HepG2 (cell line): ENCODE measurements at regions not wholly inside any gene's neighbourhood (a gene's known extent, or its start where the extent isn't known, plus 50 kb on each side); places are given as distances from the start of the nearest gene placed in this dataset.

Experiments used
- ATAC-seq: fragments of 200-7000 bp; cut with Tn5 transposase; 3 replicates; pipeline ENCODE4 v1.9.1; 2020; ENCODE audit warnings: mild to moderate bottlenecking, moderate library complexity
- BruUV-seq: library from RNA; stranded (reverse); fragments of 400-500 nt; replicated peaks from 2 replicates; lab custom pipeline; 2021; lab: Mats Ljungman, UMichigan
- CTCF ChIA-PET: fragments of 300-600 bp; formaldehyde crosslinking; extraction: SDS; loops from one replicate; lab custom pipeline; 2021; ENCODE audit warnings: low total read pairs, inconsistent platforms, low intra/inter-chr PET ratio; lab: Yijun Ruan, JAX
- POLR2A ChIA-PET: fragments of 350-600 bp; sonication (Branson Sonifier 250); formaldehyde crosslinking; loops from one replicate; lab custom pipeline; 2020; ENCODE audit warnings: antibody characterized with exemption, inconsistent platforms; lab: Yijun Ruan, JAX
- DNase-seq: peaks from one replicate; pipeline ENCODE4 v3.0.0-alpha.2; 2015; ENCODE audit warnings: low spot score
- FAIRE-seq: peaks from 3 replicates; lab custom pipeline; 2011; peaks lifted over from hg19 to GRCh38; lab: Jason Lieb, UNC
- H2AFZ ChIP-seq: one replicate; pipeline ENCODE4 v1.6.1; 2011; ENCODE audit warnings: low read length, inconsistent platforms
- H3K27ac ChIP-seq: fragments of 300-600 bp; 3 replicates; pipeline ENCODE4 v1.8.0; 2011; ENCODE audit warnings: mixed run types, mild to moderate bottlenecking, mixed read lengths, low read length, inconsistent platforms; ENCODE audit not compliant: insufficient read depth; ENCODE audit errors: extremely low read length
- H3K27me3 ChIP-seq, 2 experiments: fragments of 200-600 bp in 1 of 2; 2 replicates in 1 of 2; 3 replicates in 1 of 2; pipeline versions ENCODE4 v1.6.0 to v1.8.0; 2011; ENCODE audit warnings: low read length in 2 of 2, mild to moderate bottlenecking in 2 of 2, moderate library complexity in 2 of 2, inconsistent platforms in 1 of 2; ENCODE audit not compliant: insufficient read depth in 2 of 2, control insufficient read depth in 1 of 2
- H3K36me3 ChIP-seq, 2 experiments: fragments of 200-600 bp in 1 of 2; replicated peaks in 1 of 2; 2 replicates in 1 of 2; 3 replicates in 1 of 2; pipeline versions ENCODE4 v1.5.1 to v1.8.0; 2011; ENCODE audit warnings: low read length in 2 of 2, inconsistent platforms in 1 of 2; ENCODE audit not compliant: insufficient read depth in 2 of 2, control insufficient read depth in 1 of 2
- H3K4me1 ChIP-seq: 2 replicates; pipeline ENCODE4 v1.5.1; 2012; ENCODE audit warnings: low read length, inconsistent platforms; ENCODE audit not compliant: insufficient read depth
- H3K4me2 ChIP-seq: 2 replicates; pipeline ENCODE4 v1.6.0; 2011; ENCODE audit warnings: low read depth, low read length, inconsistent platforms
- H3K4me3 ChIP-seq, 3 experiments: fragments of 200-600 bp in 1 of 3; sonication (generic), shearing (Covaris generic) in 1 of 3; replicated peaks in 1 of 3; 2 replicates each; pipeline ENCODE4 v1.5.1; 2011 to 2016; ENCODE audit warnings: low read length in 3 of 3, inconsistent platforms in 2 of 3, low read depth in 2 of 3, mild to moderate bottlenecking in 2 of 3, control low read depth in 1 of 3, mixed read lengths in 1 of 3; ENCODE audit not compliant: insufficient read depth in 1 of 3
- H3K79me2 ChIP-seq: one replicate; pipeline ENCODE4 v1.6.1; 2011; ENCODE audit warnings: low read length, inconsistent platforms; ENCODE audit not compliant: insufficient read depth
- H3K9ac ChIP-seq: 2 replicates; pipeline ENCODE4 v1.6.0; 2011; ENCODE audit warnings: mild to moderate bottlenecking, low read depth, low read length, inconsistent platforms; ENCODE audit not compliant: insufficient read depth
- H3K9me3 ChIP-seq: 2 replicates; pipeline ENCODE4 v1.5.1; 2012; ENCODE audit warnings: mild to moderate bottlenecking, low read length
- H4K20me1 ChIP-seq: 2 replicates; pipeline ENCODE4 v1.6.0; 2011; ENCODE audit warnings: inconsistent platforms, mild to moderate bottlenecking, low read length, moderate library complexity; ENCODE audit not compliant: insufficient read depth
- CENPX ChIP-seq: sonication (generic); formaldehyde crosslinking; IDR thresholded peaks from 2 replicates; pipeline ENCODE4 v1.9.0; 2021; ENCODE audit warnings: mild to moderate bottlenecking, missing genetic modification reagents, moderate library complexity
- ERF ChIP-seq: IDR thresholded peaks from 2 replicates; pipeline ENCODE4 v1.6.1; 2018; ENCODE audit warnings: missing biosample characterization, missing genetic modification reagents
- FOXK1 ChIP-seq: sonication (generic); formaldehyde crosslinking; IDR thresholded peaks from 2 replicates; pipeline ENCODE4 v1.4.0; 2020; ENCODE audit warnings: low read depth, missing genetic modification reagents, borderline replicate concordance
- JUNB ChIP-seq: sonication (generic); formaldehyde crosslinking; IDR thresholded peaks from 2 replicates; pipeline ENCODE4 v1.8.0; 2022; ENCODE audit warnings: missing genetic modification reagents, mild to moderate bottlenecking, borderline replicate concordance
- POLR2A ChIP-seq, 2 experiments: IDR thresholded peaks; 2 replicates each; pipeline ENCODE4 v1.6.1; 2011; ENCODE audit warnings: low read depth in 2 of 2, low read length in 2 of 2, mild to moderate bottlenecking in 1 of 2, moderate library complexity in 1 of 2; ENCODE audit not compliant: insufficient read depth in 1 of 2
- RARA ChIP-seq: IDR thresholded peaks from 2 replicates; pipeline ENCODE4 v1.6.1; 2016; ENCODE audit warnings: missing genetic modification reagents, missing compliant biosample characterization
- TCF12 ChIP-seq, 2 experiments: fragments of 450-650 bp in 1 of 2; sonication (generic) in 1 of 2; formaldehyde crosslinking in 1 of 2; IDR thresholded peaks; 2 replicates each; pipeline versions ENCODE4 v1.6.1 to v1.8.0; 2017 to 2022; ENCODE audit warnings: antibody characterized with exemption in 1 of 2, mild to moderate bottlenecking in 1 of 2, missing genetic modification reagents in 1 of 2, moderate library complexity in 1 of 2
- ZFP62 ChIP-seq: sonication (generic); formaldehyde crosslinking; IDR thresholded peaks from 2 replicates; pipeline ENCODE4 v1.4.0; 2020; ENCODE audit warnings: missing genetic modification reagents
- ZNF230 ChIP-seq: sonication (generic); formaldehyde crosslinking; IDR thresholded peaks from 2 replicates; pipeline ENCODE4 v1.4.0; 2020; ENCODE audit warnings: mild to moderate bottlenecking, missing genetic modification reagents
- ZNF30 ChIP-seq: sonication (generic); formaldehyde crosslinking; IDR thresholded peaks from 2 replicates; pipeline ENCODE4 v1.5.0; 2020; ENCODE audit warnings: mild to moderate bottlenecking, missing genetic modification reagents
- WGBS: methylation state at CpG from one replicate; pipeline ENCODE4 v1.1.6; 2017; ENCODE audit warnings: low lambda C conversion rate; 5-methylcytosine and 5-hydroxymethylcytosine counted together
- in situ Hi-C: cut with HindIII; loops from 2 replicates; pipeline ENCODE4 v1.10.0; 2017; ENCODE audit warnings: low pct_unique_long_range_greater_than_20kb; ENCODE audit not compliant: extremely low pct_ligation_motif_present
- intact Hi-C: fragments of 100-400 bp; cut with micrococcal nuclease; formaldehyde crosslinking; loops from one replicate; pipeline ENCODE4 v1.10.0; 2022; ENCODE audit not compliant: unreplicated experiment
- TF ChIP-seq, protein P1 (sequence below): conservative IDR thresholded peaks from 2 replicates; pipeline ENCODE4 v1.6.1; 2018; ENCODE audit warnings: missing genetic modification reagents
- TF ChIP-seq, protein P2 (sequence below), 2 experiments: fragments of 450-650 bp in 1 of 2; sonication (generic) in 1 of 2; formaldehyde crosslinking; IDR thresholded peaks; 2 replicates each; pipeline versions ENCODE4 v1.5.0 to v1.8.0; 2020 to 2022; ENCODE audit warnings: mild to moderate bottlenecking in 1 of 2, missing genetic modification reagents in 1 of 2
- TF ChIP-seq, protein P3 (sequence below): sonication (generic); formaldehyde crosslinking; IDR thresholded peaks from 2 replicates; pipeline ENCODE4 v1.4.0; 2020; ENCODE audit warnings: missing genetic modification reagents
- TF ChIP-seq, protein P4 (sequence below): sonication (generic); formaldehyde crosslinking; IDR thresholded peaks from 2 replicates; pipeline ENCODE4 v1.9.0; 2021; ENCODE audit warnings: missing genetic modification reagents, mild to moderate bottlenecking, borderline replicate concordance
- TF ChIP-seq, protein P5 (sequence below): sonication (generic); formaldehyde crosslinking; IDR thresholded peaks from 2 replicates; pipeline ENCODE4 v1.9.0; 2021; ENCODE audit warnings: missing genetic modification reagents, borderline replicate concordance

DNA sequence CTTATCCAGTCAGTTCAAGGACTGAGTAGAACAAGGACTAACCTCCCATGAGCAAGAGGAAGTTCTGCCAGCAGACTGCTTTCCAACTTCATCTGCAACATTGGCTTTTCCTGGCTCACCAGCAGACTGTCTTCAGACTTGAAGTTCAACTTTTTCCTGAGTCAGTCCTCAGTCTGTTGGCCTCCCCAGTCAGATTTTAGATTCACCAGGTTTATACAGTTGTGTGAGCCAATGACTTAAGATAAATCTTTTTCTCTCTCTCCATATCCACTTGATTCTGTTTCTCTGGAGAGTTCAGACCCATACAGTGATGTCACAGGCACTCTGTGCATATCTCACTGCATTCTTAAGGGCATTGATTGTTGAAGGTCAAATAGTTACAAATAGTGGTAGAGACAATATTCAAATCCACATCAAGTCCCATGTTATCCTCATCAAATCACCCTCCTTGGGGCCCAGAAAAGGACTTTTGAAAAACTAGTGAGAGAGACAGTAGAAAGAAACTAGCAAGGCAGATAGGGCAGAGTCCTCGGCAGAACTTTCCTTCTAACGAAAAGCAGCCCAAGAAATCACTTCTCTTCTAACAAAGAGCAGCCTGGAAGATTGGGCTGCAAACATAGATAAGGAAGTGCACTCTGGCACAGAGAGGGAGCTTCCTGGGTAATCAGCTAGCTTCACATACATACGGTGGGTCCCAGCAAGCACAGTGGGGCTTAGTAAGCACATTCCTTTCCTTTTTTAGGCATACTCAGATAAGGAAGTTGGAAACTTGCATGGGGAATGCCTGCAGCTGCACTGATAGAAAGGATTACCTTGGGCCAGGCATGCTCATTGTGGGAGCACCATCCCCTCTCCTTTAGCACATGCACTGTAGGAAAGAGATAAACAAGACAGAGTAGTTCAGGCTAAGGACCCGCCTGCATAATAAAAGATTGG, 132.3 kb upstream of the FAM20A start:
- CTCF ChIA-PET = no interaction called here
- Histone ChIP-seq H3K27me3 (no peaks in the 10 kb centered on the region; a peak in 1 of 5 replicates), H3K9me3 (no peaks in the 10 kb centered on the region), H3K36me3 (no peaks in the 10 kb centered on the region), H3K9ac (no peak overlapping the region), H3K4me1 (peaks cover 34% of the 10 kb centered on the region), H4K20me1 (no peaks in the 10 kb centered on the region), H3K4me3 (no peak overlapping the region), H3K4me2 (peak overlapping the region; percentile 54), H3K79me2 (no peaks in the 10 kb centered on the region), H2AFZ (no peak overlapping the region), H3K27ac (no peak overlapping the region)
- no TSS peak for BruUV-seq
- ATAC-seq = peak; percentile 98
- peak; percentile 79 for FAIRE-seq
- intact Hi-C loops (no loop called here), in situ Hi-C loops (no loop called here)
- peak; percentile 83 for DNase-seq
- WGBS = under 1% methylated on average over 4 of the region's 4 CpGs
- POLR2A ChIA-PET = no interaction called here
- TF ChIP-seq ZFP62 (CRISPR knock-in tag) (no peak), POLR2A (IDR thresholded peaks at IDR 0.05; ENCODE audit: insufficient read depth in 1 of 2, low read depth in 2 of 2, low read length in 2 of 2) (no peak), RARA (CRISPR knock-in tag) (0 out of 2 replicates have a peak, but pooled peaks have one; percentile 15), ZNF230 (CRISPR knock-in tag) (peak; percentile 24; the same call in 1 of the 2 replicates), ERF (CRISPR knock-in tag) (peak; percentile 46; the same call in 1 of the 2 replicates), FOXK1 (CRISPR knock-in tag) (no peak), TCF12 (IDR thresholded peaks at IDR 0.05) (no peak), TCF12 (CRISPR knock-in tag; IDR thresholded peaks at IDR 0.05) (no peak), JUNB (CRISPR knock-in tag) (no peak), CENPX (no peak), ZNF30 (CRISPR knock-in tag) (no peak)
- TF ChIP-seq, protein P1, sequence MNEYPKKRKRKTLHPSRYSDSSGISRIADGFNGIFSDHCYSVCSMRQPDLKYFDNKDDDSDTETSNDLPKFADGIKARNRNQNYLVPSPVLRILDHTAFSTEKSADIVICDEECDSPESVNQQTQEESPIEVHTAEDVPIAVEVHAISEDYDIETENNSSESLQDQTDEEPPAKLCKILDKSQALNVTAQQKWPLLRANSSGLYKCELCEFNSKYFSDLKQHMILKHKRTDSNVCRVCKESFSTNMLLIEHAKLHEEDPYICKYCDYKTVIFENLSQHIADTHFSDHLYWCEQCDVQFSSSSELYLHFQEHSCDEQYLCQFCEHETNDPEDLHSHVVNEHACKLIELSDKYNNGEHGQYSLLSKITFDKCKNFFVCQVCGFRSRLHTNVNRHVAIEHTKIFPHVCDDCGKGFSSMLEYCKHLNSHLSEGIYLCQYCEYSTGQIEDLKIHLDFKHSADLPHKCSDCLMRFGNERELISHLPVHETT = no peak
- TF ChIP-seq, protein P2, sequence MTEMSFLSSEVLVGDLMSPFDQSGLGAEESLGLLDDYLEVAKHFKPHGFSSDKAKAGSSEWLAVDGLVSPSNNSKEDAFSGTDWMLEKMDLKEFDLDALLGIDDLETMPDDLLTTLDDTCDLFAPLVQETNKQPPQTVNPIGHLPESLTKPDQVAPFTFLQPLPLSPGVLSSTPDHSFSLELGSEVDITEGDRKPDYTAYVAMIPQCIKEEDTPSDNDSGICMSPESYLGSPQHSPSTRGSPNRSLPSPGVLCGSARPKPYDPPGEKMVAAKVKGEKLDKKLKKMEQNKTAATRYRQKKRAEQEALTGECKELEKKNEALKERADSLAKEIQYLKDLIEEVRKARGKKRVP (CRISPR knock-in tag; IDR thresholded peaks at IDR 0.05) = no peak
- TF ChIP-seq, protein P3, sequence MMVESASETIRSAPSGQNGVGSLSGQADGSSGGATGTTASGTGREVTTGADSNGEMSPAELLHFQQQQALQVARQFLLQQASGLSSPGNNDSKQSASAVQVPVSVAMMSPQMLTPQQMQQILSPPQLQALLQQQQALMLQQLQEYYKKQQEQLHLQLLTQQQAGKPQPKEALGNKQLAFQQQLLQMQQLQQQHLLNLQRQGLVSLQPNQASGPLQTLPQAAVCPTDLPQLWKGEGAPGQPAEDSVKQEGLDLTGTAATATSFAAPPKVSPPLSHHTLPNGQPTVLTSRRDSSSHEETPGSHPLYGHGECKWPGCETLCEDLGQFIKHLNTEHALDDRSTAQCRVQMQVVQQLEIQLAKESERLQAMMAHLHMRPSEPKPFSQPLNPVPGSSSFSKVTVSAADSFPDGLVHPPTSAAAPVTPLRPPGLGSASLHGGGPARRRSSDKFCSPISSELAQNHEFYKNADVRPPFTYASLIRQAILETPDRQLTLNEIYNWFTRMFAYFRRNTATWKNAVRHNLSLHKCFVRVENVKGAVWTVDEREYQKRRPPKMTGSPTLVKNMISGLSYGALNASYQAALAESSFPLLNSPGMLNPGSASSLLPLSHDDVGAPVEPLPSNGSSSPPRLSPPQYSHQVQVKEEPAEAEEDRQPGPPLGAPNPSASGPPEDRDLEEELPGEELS (CRISPR knock-in tag) = peak; percentile 55; the same call in 1 of the 2 replicates
- TF ChIP-seq, protein P4, sequence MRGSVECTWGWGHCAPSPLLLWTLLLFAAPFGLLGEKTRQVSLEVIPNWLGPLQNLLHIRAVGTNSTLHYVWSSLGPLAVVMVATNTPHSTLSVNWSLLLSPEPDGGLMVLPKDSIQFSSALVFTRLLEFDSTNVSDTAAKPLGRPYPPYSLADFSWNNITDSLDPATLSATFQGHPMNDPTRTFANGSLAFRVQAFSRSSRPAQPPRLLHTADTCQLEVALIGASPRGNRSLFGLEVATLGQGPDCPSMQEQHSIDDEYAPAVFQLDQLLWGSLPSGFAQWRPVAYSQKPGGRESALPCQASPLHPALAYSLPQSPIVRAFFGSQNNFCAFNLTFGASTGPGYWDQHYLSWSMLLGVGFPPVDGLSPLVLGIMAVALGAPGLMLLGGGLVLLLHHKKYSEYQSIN = no peak
- TF ChIP-seq, protein P5, sequence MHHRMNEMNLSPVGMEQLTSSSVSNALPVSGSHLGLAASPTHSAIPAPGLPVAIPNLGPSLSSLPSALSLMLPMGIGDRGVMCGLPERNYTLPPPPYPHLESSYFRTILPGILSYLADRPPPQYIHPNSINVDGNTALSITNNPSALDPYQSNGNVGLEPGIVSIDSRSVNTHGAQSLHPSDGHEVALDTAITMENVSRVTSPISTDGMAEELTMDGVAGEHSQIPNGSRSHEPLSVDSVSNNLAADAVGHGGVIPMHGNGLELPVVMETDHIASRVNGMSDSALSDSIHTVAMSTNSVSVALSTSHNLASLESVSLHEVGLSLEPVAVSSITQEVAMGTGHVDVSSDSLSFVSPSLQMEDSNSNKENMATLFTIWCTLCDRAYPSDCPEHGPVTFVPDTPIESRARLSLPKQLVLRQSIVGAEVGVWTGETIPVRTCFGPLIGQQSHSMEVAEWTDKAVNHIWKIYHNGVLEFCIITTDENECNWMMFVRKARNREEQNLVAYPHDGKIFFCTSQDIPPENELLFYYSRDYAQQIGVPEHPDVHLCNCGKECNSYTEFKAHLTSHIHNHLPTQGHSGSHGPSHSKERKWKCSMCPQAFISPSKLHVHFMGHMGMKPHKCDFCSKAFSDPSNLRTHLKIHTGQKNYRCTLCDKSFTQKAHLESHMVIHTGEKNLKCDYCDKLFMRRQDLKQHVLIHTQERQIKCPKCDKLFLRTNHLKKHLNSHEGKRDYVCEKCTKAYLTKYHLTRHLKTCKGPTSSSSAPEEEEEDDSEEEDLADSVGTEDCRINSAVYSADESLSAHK = no peak
